Uterus (tissue), 2 donors: ENCODE measurements at regions not wholly inside any gene's neighbourhood (a gene's known extent, or its start where the extent isn't known, plus 50 kb on each side); places are given as distances from the start of the nearest gene placed in this dataset.

Experiments
- CTCF ChIP-seq, 4 experiments: fragments of 200-600 bp in 2 of 4; fragments of 450-650 bp in 2 of 4; sonication (generic) in 2 of 4; IDR thresholded peaks; one replicate each; pipeline ENCODE4 v1.5.1; 2016 to 2019; ENCODE audit warnings: antibody characterized with exemption in 4 of 4, mild to moderate bottlenecking in 2 of 4, moderate library complexity in 1 of 4
- POLR2A ChIP-seq, 2 donors: fragments of 450-650 bp; IDR thresholded peaks; one replicate each; pipeline ENCODE4 v1.6.1; 2016; ENCODE audit warnings: antibody characterized with exemption in 2 of 2, mild to moderate bottlenecking in 1 of 2, moderate library complexity in 1 of 2

GRCh38 chr1:238152119-238152518, 261.4 kb upstream of the ZP4 start:
- TF ChIP-seq CTCF (IDR thresholded peaks at IDR 0.05) (no peak), POLR2A (IDR thresholded peaks at IDR 0.05) (no peak)
